GM12892 (cell line): ENCODE measurements at regions not wholly inside any gene's neighbourhood (a gene's known extent, or its start where the extent isn't known, plus 50 kb on each side); places are given as distances from the start of the nearest gene placed in this dataset.

Experiments used
- DNase-seq: peaks from one replicate; pipeline ENCODE4 v3.0.0; 2011; ENCODE audit not compliant: insufficient read length
- FAIRE-seq: peaks from 2 replicates; lab custom pipeline; 2011; peaks lifted over from hg19 to GRCh38; lab: Jason Lieb, UNC
- POLR2A ChIP-seq: IDR thresholded peaks from 2 replicates; pipeline ENCODE4 v1.6.1; 2011; ENCODE audit warnings: low read depth, low read length, control low read depth
- POLR2AphosphoS5 ChIP-seq: IDR thresholded peaks from 2 replicates; pipeline ENCODE4 v1.6.1; 2011; ENCODE audit warnings: low read depth, low read length, control low read depth
- TAF1 ChIP-seq: IDR thresholded peaks from 2 replicates; pipeline ENCODE4 v1.6.1; 2011; ENCODE audit warnings: low read depth, mild to moderate bottlenecking, control low read depth, low read length, borderline replicate concordance

DNA sequence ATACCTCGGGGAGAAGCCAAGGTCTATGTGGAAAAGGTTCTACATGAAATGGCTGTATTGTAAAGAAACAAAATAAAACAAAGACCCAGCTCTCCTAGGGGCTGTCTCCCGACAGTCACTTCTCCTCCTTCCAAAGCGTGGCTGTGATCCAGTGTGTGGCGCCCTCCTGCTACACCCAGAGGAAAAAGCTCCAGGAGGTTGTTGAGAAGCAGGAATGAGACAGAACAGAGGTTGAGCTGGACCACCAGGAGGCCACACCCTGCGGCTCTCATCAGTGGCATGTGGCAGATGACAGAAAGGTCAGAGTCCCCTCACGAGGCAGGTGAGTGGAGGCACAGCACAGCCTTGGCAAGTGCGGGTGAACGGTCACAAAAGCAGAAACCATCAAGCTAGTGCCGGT is 236.0 kb downstream of the TBXT start:
- DNase-seq (no peak), FAIRE-seq (no peak)
- no peak for TF ChIP-seq POLR2A
- no peak for TF ChIP-seq TAF1
- TF ChIP-seq POLR2AphosphoS5 = no peak

DNA sequence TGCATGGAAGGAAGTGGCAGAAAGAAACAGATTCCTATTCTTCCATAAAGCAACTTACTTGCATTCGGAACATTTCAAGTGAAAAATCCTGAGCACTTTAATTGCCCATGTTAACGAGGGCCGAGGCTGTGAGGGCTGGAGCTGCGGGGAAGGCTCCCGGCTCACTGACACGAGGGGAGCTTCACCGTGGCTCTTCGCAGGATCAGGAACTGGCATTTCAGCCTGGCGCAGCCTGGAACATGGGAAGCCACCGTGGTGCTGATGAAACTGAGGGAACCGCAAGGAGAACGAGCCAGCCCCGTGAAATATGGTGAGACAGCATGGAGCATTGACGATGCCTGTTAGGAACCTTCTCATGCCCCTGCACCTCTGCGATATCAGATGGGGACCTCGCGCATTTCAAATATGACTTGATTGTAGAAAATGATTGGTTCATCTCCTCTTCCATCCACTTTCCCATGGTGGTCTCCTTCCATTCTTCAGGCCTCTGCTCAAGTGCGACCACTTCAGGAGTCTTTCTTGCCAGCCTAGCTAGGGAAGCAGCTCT is 236.9 kb downstream of the TBXT start:
- no peak for DNase-seq
- no peak for FAIRE-seq
- TF ChIP-seq TAF1 (no peak), POLR2A (no peak), POLR2AphosphoS5 (no peak)

DNA sequence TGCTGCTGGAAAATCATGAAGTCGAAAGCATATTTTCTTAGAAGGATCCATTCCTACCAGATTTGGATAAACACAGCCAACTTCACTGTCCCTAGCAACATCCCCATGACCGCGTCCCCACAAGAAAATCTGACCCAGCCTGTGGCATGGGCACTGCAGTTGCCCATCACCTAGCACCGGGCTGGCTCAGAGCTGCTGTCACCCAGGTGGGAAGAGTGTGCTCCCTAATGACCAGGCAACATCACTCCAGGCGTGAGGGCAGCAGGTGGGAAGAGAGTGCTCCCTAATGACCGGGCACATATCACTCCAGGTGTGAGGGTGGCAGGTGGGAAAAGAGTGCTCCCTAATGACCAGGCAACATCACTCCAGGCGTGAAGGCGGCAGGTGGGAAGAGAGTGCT is 238.0 kb downstream of the TBXT start:
- FAIRE-seq = no peak
- DNase-seq = no peak
- no peak for TF ChIP-seq TAF1
- no peak for TF ChIP-seq POLR2AphosphoS5
- TF ChIP-seq POLR2A = no peak

- no peak for TF ChIP-seq POLR2A
- TF ChIP-seq TAF1 = no peak
- no peak for TF ChIP-seq POLR2AphosphoS5
- FAIRE-seq (no peak), DNase-seq (no peak)
Observed at GRCh38 chr6:165926378-165926777, 241.3 kb downstream of the TBXT start.

- DNase-seq (no peak), FAIRE-seq (no peak)
- no peak for TF ChIP-seq POLR2A
- TF ChIP-seq POLR2AphosphoS5 = no peak
- TF ChIP-seq TAF1 = no peak
Observed at GRCh38 chr6:165925474-165926156, 242.0 kb downstream of the TBXT start.

- DNase-seq (no peak), FAIRE-seq (no peak)
- no peak for TF ChIP-seq POLR2AphosphoS5
Observed at GRCh38 chr6:165922309-165922794, 245.3 kb downstream of the TBXT start.

DNA sequence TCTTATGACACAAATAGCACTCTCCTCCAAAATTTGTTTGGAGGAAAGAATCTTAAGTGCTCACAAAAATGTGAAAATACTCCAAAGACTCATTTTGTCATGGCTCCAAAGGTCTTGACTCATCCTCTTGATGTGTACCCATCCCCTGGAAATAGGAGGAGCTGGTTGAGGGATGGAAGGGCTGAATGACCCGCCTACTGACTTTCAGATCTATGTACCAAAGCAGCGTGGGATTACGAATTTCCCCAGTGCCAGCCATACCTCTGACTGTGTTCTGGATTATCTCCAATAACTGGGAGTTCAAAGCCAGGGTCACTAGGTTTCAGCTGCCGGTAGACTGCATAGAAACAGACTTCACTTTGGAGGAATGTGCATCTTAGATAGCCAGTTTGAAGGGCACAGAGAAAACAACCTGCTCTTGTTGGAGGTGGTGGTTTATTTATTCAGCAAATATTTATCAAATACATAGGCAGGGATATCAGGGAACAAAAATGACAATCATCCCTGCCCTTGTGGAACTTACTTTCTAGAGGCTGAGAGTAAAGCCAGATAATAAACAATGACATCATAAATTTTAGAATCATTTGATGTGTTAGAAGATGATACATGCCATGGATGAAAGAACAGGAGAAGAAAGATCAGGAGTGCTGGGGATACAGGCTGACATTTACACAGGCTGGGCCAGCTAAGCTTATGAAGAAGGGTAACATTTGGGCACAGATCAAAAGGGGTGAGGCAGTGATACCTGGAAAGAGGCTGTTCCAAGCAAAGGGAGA is 246.6 kb downstream of the TBXT start:
- DNase-seq (no peak), FAIRE-seq (no peak)
- TF ChIP-seq POLR2A = no peak
- TF ChIP-seq POLR2AphosphoS5 = no peak
- TF ChIP-seq TAF1 = no peak

GRCh38 chr6:165917576-165917975 is 250.1 kb downstream of the TBXT start:
- TF ChIP-seq TAF1 (no peak), POLR2AphosphoS5 (no peak), POLR2A (no peak)
- no peak for FAIRE-seq
- DNase-seq = no peak

- no peak for DNase-seq
- TF ChIP-seq POLR2AphosphoS5 = no peak
- TF ChIP-seq TAF1 = no peak
- TF ChIP-seq POLR2A = no peak
- FAIRE-seq = no peak
Observed at GRCh38 chr6:165915022-165915770, 252.2 kb upstream of the PDE10A start.

DNA sequence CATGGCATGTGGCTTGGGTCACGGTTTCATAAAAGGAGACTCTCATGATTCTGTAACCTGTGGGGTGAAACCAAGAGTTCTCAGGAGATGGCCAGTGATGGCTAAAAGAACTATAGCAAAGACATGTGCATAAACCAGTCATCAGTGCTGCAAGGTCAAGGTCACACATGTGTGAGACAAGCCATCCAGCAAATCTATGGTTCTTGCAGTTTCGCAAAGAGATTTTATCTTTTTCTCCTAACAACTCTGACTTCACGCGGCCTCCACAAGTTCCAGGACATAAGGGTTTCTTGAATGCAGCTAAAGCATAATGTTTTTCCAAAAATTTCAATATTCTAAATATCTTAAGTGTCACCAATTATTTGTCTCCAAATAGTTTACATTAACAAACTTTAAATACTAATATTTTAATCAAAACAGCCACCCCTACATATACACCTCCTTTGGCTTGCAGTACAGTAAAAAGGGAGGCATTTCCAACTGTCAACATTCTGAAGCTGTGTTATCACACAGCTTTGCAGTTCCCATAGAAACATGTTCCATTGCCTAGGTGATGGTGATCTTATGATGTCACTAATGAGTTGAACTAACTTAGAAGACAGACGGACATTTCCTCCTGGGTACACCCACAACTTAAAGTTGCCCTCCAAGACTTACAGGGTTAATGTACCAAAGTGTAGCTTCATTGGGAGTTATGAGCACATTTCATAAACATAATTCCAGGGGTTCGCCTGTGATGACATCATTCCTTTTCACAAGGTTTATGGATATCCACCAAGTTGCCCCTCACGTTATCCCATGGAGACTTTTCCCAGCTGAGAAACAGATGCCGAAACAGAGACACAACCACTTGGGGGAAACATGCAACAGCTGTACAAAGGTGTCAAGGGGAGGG is 250.9 kb upstream of the PDE10A start:
- FAIRE-seq (no peak), DNase-seq (no peak)
- no peak for TF ChIP-seq TAF1
- TF ChIP-seq POLR2A = no peak
- TF ChIP-seq POLR2AphosphoS5 = no peak
